PFSK-1 (cell line): ENCODE measurements at regions not wholly inside any gene's neighbourhood (a gene's known extent, or its start where the extent isn't known, plus 50 kb on each side); places are given as distances from the start of the nearest gene placed in this dataset.

Experiments used
- POLR2AphosphoS5 ChIP-seq: IDR thresholded peaks from 2 replicates; pipeline ENCODE4 v1.6.1; 2012; ENCODE audit warnings: low read depth, mild to moderate bottlenecking, control low read depth, low read length, moderate library complexity
- REST ChIP-seq, 2 experiments: IDR thresholded peaks; 2 replicates each; pipeline versions ENCODE4 v1.6.1 to v1.8.0; 2011 to 2012; ENCODE audit warnings: low read depth in 2 of 2, low read length in 2 of 2, control low read depth in 1 of 2, inconsistent platforms in 1 of 2, mild to moderate bottlenecking in 1 of 2, moderate library complexity in 1 of 2; ENCODE audit not compliant: insufficient read depth in 1 of 2
- SIN3A ChIP-seq: IDR thresholded peaks from 2 replicates; pipeline ENCODE4 v1.6.1; 2012; ENCODE audit warnings: mild to moderate bottlenecking, low read length, moderate library complexity, borderline replicate concordance; ENCODE audit not compliant: insufficient read depth

GRCh38 chr2:226223704-226224103 is 575.9 kb downstream of the IRS1 start:
- no peak for TF ChIP-seq REST (IDR thresholded peaks at IDR 0.05; ENCODE audit: insufficient read depth in 1 of 2, low read depth in 2 of 2, low read length in 2 of 2)
- no peak for TF ChIP-seq POLR2AphosphoS5
- TF ChIP-seq SIN3A, result no peak
